ENCODE measurements at regions not wholly inside any gene's neighbourhood (a gene's known extent, or its start where the extent isn't known, plus 50 kb on each side); places are given as distances from the start of the nearest gene placed in this dataset.

GRCh38 chr17:77692571-77693161, 265.8 kb upstream of the TNRC6C start:
- H3K4me3 Mint-ChIP-seq: no peak overlapping the region
- ChIA-PET POLR2A (interaction anchor here (0.6 kb wide), 1 partner anchor 1176 kb away, joined by 5 read pairs; no protein-coding TSS in a partner anchor), CTCF (no interaction called here)
- no peaks in the 10 kb centered on the region for H3K36me3 Mint-ChIP-seq (ENCODE audit: low read depth)
- intact Hi-C loops (cut with micrococcal nuclease): no loop called here
- H3K27ac Mint-ChIP-seq: no peak overlapping the region
- DNase-seq (no peak), ATAC-seq (ENCODE audit: low read depth) (no peak)
- H3K4me1 Mint-ChIP-seq: peaks cover 16% of the 10 kb centered on the region
- H3K27me3 Mint-ChIP-seq: peaks cover 50% of the 10 kb centered on the region
- H3K9me3 Mint-ChIP-seq: no peaks in the 10 kb centered on the region
- no peak for TF ChIP-seq CTCF (IDR thresholded peaks at IDR 0.05)

GRCh38 chr17:77693301-77693700, 265.2 kb upstream of the TNRC6C start:
- no peak for TF ChIP-seq CTCF (IDR thresholded peaks at IDR 0.05)
- ChIA-PET POLR2A (no interaction called here), CTCF (no interaction called here)
- ATAC-seq (ENCODE audit: low read depth) (no peak), DNase-seq (no peak)
- no peak overlapping the region for H3K27ac Mint-ChIP-seq
- peaks cover 47% of the 10 kb centered on the region for H3K27me3 Mint-ChIP-seq
- H3K36me3 Mint-ChIP-seq (ENCODE audit: low read depth): no peaks in the 10 kb centered on the region
- H3K9me3 Mint-ChIP-seq: no peaks in the 10 kb centered on the region
- H3K4me3 Mint-ChIP-seq: no peak overlapping the region
- peaks cover 16% of the 10 kb centered on the region for H3K4me1 Mint-ChIP-seq
- intact Hi-C loops (cut with micrococcal nuclease): no loop called here

- Mint-ChIP-seq H3K27ac (no peak overlapping the region), H3K27me3 (peaks cover 50% of the 10 kb centered on the region)
- CTCF ChIA-PET: no interaction called here
Observed at GRCh38 chr17:77693776-77694175, 264.7 kb upstream of the TNRC6C start.

GRCh38 chr17:77694391-77695363, 263.8 kb upstream of the TNRC6C start:
- CTCF ChIA-PET: no interaction called here
- intact Hi-C loops (cut with micrococcal nuclease): no loop called here

More at GRCh38 chr17:77693776-77694175, 264.7 kb upstream of the TNRC6C start:
- intact Hi-C loops (cut with micrococcal nuclease): no loop called here
- Mint-ChIP-seq H3K4me1 (peaks cover 16% of the 10 kb centered on the region), H3K4me3 (no peak overlapping the region), H3K9me3 (no peaks in the 10 kb centered on the region), H3K36me3 (ENCODE audit: low read depth) (no peaks in the 10 kb centered on the region)
- no peak for TF ChIP-seq CTCF (IDR thresholded peaks at IDR 0.05)
- DNase-seq (no peak), ATAC-seq (ENCODE audit: low read depth) (no peak)
- POLR2A ChIA-PET: no interaction called here

More at GRCh38 chr17:77694391-77695363, 263.8 kb upstream of the TNRC6C start:
- no peak for TF ChIP-seq CTCF (IDR thresholded peaks at IDR 0.05)
- H3K4me3 Mint-ChIP-seq: no peak overlapping the region
- H3K36me3 Mint-ChIP-seq (ENCODE audit: low read depth): no peaks in the 10 kb centered on the region
- H3K27ac Mint-ChIP-seq: no peak overlapping the region
- H3K4me1 Mint-ChIP-seq: peaks cover 16% of the 10 kb centered on the region
- POLR2A ChIA-PET: no interaction called here
- no peaks in the 10 kb centered on the region for H3K9me3 Mint-ChIP-seq
- DNase-seq: no peak
- H3K27me3 Mint-ChIP-seq: peaks cover 49% of the 10 kb centered on the region
- no peak for ATAC-seq (ENCODE audit: low read depth)

All from activated B cell treated with CpG ODN at 0.5 μM for 24 hours (primary cell).